Hematopoietic multipotent progenitor cell treated with erythropoietin and hydrocortisone succinate and interleukin-3 and kit ligand, for 15 days (in vitro differentiated cells): ENCODE measurements at regions not wholly inside any gene's neighbourhood (a gene's known extent, or its start where the extent isn't known, plus 50 kb on each side); places are given as distances from the start of the nearest gene placed in this dataset.

Source experiments
- DNase-seq: peaks from one replicate; pipeline ENCODE4 v3.0.0-alpha.2; 2015; ENCODE audit warnings: low spot score

- DNase-seq, result no peak
Observed at GRCh38 chr7:41910940-41911600, 208.2 kb upstream of the INHBA start.

DNA sequence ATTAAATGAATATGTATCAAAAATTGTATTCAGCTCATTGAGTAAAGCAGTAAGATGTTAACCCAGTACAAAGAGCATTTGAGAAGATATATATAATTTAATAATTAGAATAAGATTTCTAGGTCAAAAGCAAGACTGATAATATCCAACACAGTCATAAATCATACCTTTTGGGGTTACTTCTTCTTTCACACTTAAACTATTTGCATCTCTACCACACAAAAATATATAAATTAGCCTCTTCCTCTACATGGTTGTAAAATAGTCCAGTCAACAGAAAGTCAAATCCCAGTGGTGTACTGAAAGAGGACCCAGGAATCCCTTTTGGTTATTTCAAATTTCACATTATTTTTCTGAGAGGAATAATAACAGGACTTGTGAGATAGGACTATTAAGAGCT is 204.6 kb upstream of the INHBA start:
- DNase-seq, result no peak

GRCh38 chr7:41900532-41900931 is 197.6 kb upstream of the INHBA start:
- no peak for DNase-seq

DNA sequence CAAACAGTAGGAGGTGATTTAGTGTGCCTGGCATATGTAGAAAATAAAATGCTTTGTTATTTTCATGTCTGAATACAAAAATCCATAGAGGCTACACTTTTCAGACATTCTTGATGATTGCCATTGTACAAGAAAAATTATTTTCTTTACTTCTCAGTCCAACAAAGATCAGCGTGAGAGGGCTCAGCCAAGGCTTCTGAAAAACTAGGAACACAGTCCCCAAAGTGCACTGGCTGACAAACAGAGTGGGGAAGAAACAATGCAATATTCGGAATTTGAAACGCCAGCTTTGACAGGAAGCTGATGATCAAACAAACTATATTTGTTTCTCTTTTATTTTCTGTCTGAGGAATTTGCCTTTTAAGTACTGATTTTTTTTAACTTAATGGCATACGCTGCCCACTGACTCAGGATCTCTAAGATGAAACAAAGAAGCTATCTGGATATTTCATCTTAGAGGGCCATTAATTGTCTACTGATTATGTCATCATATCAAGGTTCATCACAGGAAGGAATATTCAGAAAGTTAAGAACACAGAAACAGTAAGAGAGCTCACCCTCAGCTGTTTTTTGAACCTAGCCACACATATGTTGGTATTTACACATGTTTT is 197.0 kb upstream of the INHBA start:
- no peak for DNase-seq

DNA sequence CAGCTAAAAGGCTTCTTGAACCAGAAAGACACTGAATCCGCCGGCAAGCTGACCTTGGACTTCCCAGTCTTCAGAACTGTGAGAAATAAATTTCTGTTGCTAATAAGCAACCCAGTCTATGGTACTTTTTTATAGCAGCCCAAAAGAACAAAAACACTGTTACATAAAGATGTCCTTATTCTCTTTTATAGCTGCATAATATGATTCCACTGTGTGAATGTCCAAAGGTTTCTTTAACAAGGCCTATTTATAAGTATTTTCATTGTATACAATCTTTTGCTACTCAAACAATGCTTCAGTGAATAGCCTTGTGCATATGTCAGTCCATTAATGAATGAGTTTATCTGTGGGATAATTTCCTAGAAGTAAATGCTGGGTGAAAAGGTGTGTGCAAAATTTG is 190.8 kb upstream of the INHBA start:
- DNase-seq, result no peak

GRCh38 chr7:41892356-41893100 is 189.6 kb upstream of the INHBA start:
- no peak for DNase-seq

DNA sequence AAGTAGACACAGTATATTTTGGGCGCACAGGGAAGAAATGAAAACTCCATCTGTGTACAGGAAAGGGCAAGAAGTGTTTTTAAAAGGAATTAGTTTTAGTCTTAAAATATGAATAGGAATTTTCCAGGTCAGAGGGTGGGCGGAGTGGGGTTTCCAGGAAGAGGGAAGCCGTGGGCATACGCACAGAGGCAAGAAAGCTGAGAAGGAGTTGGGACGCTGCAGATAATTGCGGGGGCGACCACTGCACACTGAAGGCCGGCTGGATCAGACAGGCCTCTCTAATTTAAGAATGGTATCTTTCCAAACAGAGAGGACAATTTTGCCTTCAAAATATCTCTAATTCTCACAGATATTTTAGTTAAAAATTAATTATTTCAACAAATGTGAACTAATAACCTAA is 189.1 kb upstream of the INHBA start:
- no peak for DNase-seq

DNA sequence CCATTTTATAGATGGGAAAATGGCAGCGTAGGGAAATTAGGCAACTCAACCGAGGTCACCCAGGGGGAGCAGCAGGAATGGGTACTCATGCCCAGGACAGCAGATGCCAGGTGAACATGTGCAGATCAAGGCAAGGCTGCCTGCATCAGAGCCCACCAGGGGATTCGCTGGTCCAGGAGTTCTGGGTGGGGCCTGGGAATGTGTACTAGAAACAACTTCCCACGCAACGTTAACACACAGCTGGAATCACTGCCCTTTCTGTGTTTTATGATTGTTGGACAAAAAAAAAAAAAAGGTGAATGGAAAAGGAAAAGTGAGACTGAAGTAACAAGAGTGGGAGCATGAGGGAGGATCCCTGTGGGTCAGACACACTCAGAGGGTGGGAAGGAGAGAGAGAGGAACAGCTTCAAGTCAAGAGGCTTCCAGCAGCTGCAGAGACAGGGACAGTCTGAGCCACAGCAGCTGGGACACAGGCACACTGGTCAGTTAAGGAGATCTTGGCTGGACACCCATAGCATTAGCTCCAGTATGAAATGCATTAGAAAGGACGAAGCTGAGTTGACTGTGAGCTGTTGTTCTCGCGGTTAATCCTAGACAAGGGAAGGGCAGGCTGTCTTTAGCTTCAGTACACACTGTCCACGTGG is 187.9 kb upstream of the INHBA start:
- no peak for DNase-seq

DNA sequence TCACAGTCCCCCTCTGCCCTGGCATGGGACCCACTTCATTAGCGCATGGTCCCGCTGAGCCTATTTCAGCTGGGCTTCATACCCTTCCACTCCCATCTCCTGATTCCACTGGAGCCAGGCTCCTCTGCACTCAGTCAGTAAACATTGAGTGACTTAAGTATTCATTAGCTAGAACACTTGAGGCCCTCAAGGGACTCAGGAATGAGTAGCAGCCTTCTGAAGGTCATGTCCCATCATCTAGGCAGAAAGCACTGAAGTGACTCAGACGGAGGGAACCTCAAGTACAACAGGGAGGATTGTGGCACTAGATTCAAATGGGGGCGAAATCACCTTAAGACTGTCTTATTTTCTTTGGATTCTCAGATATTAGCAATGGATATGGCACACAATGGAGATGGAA is 186.6 kb upstream of the INHBA start:
- no peak for DNase-seq

GRCh38 chr7:41889040-41889439 is 186.2 kb upstream of the INHBA start:
- DNase-seq, result no peak

DNA sequence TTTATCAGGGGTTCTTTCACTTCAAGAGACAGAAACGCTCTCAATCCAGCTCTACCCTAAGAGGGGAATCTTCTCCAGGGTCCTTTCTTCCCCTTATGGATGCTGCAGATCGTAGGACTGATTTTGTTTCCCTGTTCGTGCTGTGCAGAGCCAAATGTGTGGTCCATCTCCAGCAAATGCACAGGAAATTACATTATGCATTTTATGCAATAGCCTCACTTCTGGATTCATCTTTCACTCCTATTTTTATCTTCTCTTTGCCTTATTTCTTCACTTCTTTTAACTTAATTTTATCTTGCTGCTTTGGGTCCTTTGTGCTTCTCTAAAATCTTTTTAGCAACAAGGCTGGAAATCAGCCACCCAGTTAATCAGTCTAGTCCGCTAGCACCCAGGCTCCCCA is 184.5 kb upstream of the INHBA start:
- DNase-seq, result no peak

DNA sequence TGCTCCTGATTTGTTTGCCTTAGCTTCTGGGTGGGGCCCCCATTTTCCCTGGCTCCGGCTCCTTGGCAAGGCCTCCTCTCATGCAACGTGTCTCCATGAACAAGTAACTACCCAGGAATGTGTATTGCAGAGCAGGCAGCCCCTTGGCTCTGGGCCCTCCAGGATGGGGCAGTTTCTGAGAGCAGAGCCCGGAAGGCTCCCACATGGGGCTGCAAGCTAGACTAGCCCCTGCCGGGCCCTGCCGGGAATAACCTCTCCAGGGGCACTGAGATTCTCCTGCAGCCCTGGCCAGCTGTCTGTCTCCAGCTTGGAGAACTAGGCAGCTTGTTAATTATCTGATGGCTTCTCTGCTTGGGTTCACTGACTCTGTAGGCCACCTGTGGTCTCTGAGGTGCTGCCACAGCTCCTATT is 184.0 kb upstream of the INHBA start:
- DNase-seq, result no peak

DNA sequence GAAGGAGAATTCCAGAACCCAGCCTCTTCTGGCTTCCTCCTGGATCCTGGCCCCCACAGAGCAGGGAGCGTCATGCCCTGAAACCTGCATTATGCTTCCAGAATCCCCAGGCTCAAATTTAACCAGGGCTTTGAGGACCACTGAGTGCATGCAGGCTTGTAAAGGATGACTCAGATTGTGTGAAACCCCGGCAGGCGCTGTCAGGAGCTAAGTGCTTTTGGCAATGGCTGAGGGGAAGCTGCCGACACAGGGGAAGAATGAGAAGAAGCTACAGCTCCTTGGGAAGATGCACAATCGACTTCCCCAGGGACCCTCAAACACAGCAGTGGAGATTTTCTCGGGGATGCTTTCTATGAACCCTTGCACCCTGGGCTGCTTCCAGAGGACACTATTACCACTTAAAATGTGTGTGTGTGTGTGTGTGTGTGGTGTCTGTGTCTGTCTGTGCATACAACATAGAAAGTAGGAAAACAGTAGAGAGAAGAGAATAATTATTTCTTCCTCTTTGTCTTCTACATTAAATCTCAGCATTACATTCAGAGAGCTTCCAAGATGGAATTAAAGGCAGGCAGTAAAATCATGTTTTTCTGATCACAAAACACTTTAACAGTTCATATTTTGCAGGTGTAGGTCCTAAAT is 183.5 kb upstream of the INHBA start:
- no peak for DNase-seq

- no peak for DNase-seq
Observed at GRCh38 chr7:41885748-41886147, 182.9 kb upstream of the INHBA start.

- DNase-seq, result no peak
Observed at GRCh38 chr7:41885078-41885477, 182.2 kb upstream of the INHBA start.

- DNase-seq, result no peak
Observed at GRCh38 chr7:41882745-41883420, 180.0 kb upstream of the INHBA start.

GRCh38 chr7:41882256-41882655 is 179.4 kb upstream of the INHBA start:
- no peak for DNase-seq

DNA sequence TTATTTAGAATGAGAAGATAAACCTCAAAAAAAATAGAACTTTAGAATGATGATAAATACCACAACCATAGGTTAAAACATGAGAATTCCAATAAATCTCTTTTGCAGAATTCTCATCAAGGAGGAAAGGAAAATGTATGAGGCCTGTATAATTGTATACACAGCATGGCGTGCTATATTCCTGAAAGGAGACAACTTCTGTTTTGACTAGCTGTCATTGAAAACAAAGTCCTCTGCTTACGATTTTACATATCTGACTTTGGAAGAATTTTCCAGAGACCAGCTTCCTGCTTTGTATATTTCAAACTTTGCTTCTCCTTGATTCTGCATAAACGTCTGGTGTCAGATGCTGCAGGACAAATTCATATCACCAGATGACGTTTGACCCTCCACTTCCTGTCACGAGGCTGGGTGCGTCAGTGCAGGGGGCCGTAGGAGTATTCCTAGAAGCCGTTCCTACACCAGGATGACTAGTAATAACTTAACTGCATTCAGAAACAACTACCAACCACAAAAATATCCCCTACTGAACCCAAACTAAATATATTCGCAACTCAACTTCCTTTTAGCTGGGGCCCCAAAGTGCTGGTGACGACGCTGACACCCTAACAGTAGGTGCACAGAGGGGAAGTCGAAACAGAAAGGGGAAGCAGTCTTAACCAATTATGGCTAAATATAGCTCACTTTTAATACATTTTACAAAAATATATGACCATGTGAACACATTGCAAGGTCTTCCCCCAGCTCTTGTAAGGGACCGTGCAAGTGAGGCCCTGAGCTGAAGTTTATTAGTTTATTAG is 178.6 kb upstream of the INHBA start:
- no peak for DNase-seq

DNA sequence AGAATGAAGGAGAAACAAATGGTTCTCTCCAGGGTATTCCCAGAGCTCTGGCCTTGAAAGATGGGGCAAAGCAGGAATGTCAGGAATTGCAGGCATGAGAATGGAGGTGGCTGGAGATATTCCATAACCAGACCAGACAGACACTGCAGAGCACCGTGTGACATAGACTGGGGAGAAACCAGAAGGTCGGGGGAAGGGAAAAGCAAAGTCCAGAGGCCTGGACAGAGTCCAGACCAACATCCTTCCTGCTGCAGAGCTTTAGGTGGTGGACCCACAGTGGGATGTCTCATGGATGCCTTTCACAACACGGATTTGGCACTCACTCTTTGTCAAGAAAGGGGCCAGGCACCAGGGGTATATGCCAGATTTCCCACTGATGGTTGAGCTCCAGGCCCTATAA is 177.2 kb upstream of the INHBA start:
- DNase-seq, result no peak

- DNase-seq, result no peak
Observed at GRCh38 chr7:41879403-41879802, 176.5 kb upstream of the INHBA start.
